NCI-H146 treated with DMSO at 0.1 percent for 48 hours (cell line): ENCODE measurements at regions not wholly inside any gene's neighbourhood (a gene's known extent, or its start where the extent isn't known, plus 50 kb on each side); places are given as distances from the start of the nearest gene placed in this dataset.
"Not testable (repeated sequence)": the region's sequence is repeated elsewhere in the genome, so short reads cannot be mapped to it uniquely, and the experiment has no call there.

Experiments
- DNase-seq: peaks from one replicate; lab custom pipeline; 2025; ENCODE audit not compliant: unreplicated experiment; lab: John Stamatoyannopoulos, UW

- DNase-seq, result no peak
Measured at GRCh38 chr4:189548484-189549125, 392.1 kb upstream of the FRG1 start.

- not testable (repeated sequence) for DNase-seq
Measured at GRCh38 chr4:189551931-189552670, 388.6 kb upstream of the FRG1 start.

- not testable (repeated sequence) for DNase-seq
Measured at GRCh38 chr4:189560605-189561004, 380.1 kb upstream of the FRG1 start.

- not testable (repeated sequence) for DNase-seq
Measured at GRCh38 chr4:189563751-189564150, 376.9 kb upstream of the FRG1 start.

GRCh38 chr4:189566271-189566670 lies 374.4 kb upstream of the FRG1 start:
- DNase-seq, result not testable (repeated sequence)

GRCh38 chr4:189566900-189567299 lies 373.8 kb upstream of the FRG1 start:
- not testable (repeated sequence) for DNase-seq

GRCh38 chr4:189579645-189580044 lies 361.0 kb upstream of the FRG1 start:
- not testable (repeated sequence) for DNase-seq

GRCh38 chr4:189586908-189587632 lies 353.6 kb upstream of the FRG1 start:
- DNase-seq, result not testable (repeated sequence)

- not testable (repeated sequence) for DNase-seq
Measured at GRCh38 chr4:189589201-189589600, 351.5 kb upstream of the FRG1 start.

- no peak for DNase-seq
Measured at GRCh38 chr4:189592890-189593289, 347.8 kb upstream of the FRG1 start.

- no peak for DNase-seq
Measured at GRCh38 chr4:189597341-189597740, 343.3 kb upstream of the FRG1 start.

GRCh38 chr4:189600264-189600663 lies 340.4 kb upstream of the FRG1 start:
- no peak for DNase-seq

- no peak for DNase-seq
Measured at GRCh38 chr4:189600718-189601435, 339.8 kb upstream of the FRG1 start.

- not testable (repeated sequence) for DNase-seq
Measured at GRCh38 chr4:189602827-189603226, 337.8 kb upstream of the FRG1 start.

- DNase-seq, result not testable (repeated sequence)
Measured at GRCh38 chr4:189610571-189610970, 330.1 kb upstream of the FRG1 start.

- DNase-seq, result no peak
Measured at GRCh38 chr4:189613207-189613606, 327.5 kb upstream of the FRG1 start.

GRCh38 chr4:189615217-189615663 lies 325.4 kb upstream of the FRG1 start:
- no peak for DNase-seq

GRCh38 chr4:189617741-189618140 lies 322.9 kb upstream of the FRG1 start:
- DNase-seq, result not testable (repeated sequence)

- not testable (repeated sequence) for DNase-seq
Measured at GRCh38 chr4:189619441-189620250, 321.0 kb upstream of the FRG1 start.

- not testable (repeated sequence) for DNase-seq
Measured at GRCh38 chr4:189622574-189622973, 318.1 kb upstream of the FRG1 start.
